Activated T-cell treated with anti-CD3 and anti-CD28 coated beads, Interleukin-2, amount 50 U/mL, for 72 hours (primary cell): ENCODE measurements at regions not wholly inside any gene's neighbourhood (a gene's known extent, or its start where the extent isn't known, plus 50 kb on each side); places are given as distances from the start of the nearest gene placed in this dataset.
"Not testable (repeated sequence)": the region's sequence is repeated elsewhere in the genome, so short reads cannot be mapped to it uniquely, and the experiment has no call there.

Experiments
- ATAC-seq, 2 donors: fragments of 150-1000 bp; cut with Tn5 transposase; replicated peaks in 1 of 2; 2 replicates each; pipeline ENCODE4 v1.10.0; 2021; ENCODE audit warnings: moderate library complexity in 2 of 2, mild to moderate bottlenecking in 1 of 2
- DNase-seq, 2 donors: peaks; one replicate each; pipeline ENCODE4 v3.0.0; 2021 to 2022; ENCODE audit warnings: mixed read lengths in 1 of 2
- H3K27ac Mint-ChIP-seq: one replicate; pipeline ENCODE4 v1.8.0; 2022; ENCODE audit warnings: mild to moderate bottlenecking, moderate library complexity, mixed read lengths
- H3K27me3 Mint-ChIP-seq: one replicate; pipeline ENCODE4 v1.8.0; 2022; ENCODE audit warnings: low read depth, mixed read lengths
- H3K36me3 Mint-ChIP-seq, 2 donors: one replicate each; pipeline ENCODE4 v1.8.0; 2022; ENCODE audit warnings: mixed read lengths in 2 of 2, mild to moderate bottlenecking in 1 of 2; ENCODE audit not compliant: insufficient read depth in 2 of 2
- H3K4me1 Mint-ChIP-seq: one replicate; pipeline ENCODE4 v1.8.0; 2022; ENCODE audit warnings: low read depth, mixed read lengths
- H3K4me3 Mint-ChIP-seq, 2 donors: one replicate each; pipeline ENCODE4 v1.8.0; 2022; ENCODE audit warnings: mild to moderate bottlenecking in 2 of 2, mixed read lengths in 2 of 2, moderate library complexity in 2 of 2
- H3K9me3 Mint-ChIP-seq, 2 donors: one replicate each; pipeline ENCODE4 v1.8.0; 2022; ENCODE audit warnings: mixed read lengths in 2 of 2

GRCh38 chr6:44023586-44024454, 103.4 kb downstream of the MRPL14 start:
- ATAC-seq = no peak

GRCh38 chr6:44022671-44023352, 104.4 kb downstream of the MRPL14 start:
- DNase-seq (no peak), ATAC-seq (no peak)
- Mint-ChIP-seq H3K27ac (no peak overlapping the region), H3K27me3 (peaks cover 13% of the 10 kb centered on the region), H3K36me3 (no peaks in the 10 kb centered on the region), H3K4me3 (no peak overlapping the region), H3K4me1 (no peaks in the 10 kb centered on the region), H3K9me3 (no peaks in the 10 kb centered on the region)

More at GRCh38 chr6:44023586-44024454, 103.4 kb downstream of the MRPL14 start:
- peaks cover 16% of the 10 kb centered on the region for H3K27me3 Mint-ChIP-seq
- H3K27ac Mint-ChIP-seq = no peak overlapping the region
- H3K36me3 Mint-ChIP-seq = no peaks in the 10 kb centered on the region
- no peak overlapping the region for H3K4me3 Mint-ChIP-seq
- no peak for DNase-seq
- H3K4me1 Mint-ChIP-seq = no peaks in the 10 kb centered on the region
- H3K9me3 Mint-ChIP-seq = no peaks in the 10 kb centered on the region

- DNase-seq (no peak), ATAC-seq (no peak)
- no peaks in the 10 kb centered on the region for H3K9me3 Mint-ChIP-seq
- H3K4me1 Mint-ChIP-seq = no peaks in the 10 kb centered on the region
- H3K36me3 Mint-ChIP-seq = no peaks in the 10 kb centered on the region
- no peak overlapping the region for H3K4me3 Mint-ChIP-seq
- no peak overlapping the region for H3K27ac Mint-ChIP-seq
- H3K27me3 Mint-ChIP-seq = peaks cover 13% of the 10 kb centered on the region
Measured at GRCh38 chr6:44022296-44022661, 105.0 kb downstream of the MRPL14 start.

DNA sequence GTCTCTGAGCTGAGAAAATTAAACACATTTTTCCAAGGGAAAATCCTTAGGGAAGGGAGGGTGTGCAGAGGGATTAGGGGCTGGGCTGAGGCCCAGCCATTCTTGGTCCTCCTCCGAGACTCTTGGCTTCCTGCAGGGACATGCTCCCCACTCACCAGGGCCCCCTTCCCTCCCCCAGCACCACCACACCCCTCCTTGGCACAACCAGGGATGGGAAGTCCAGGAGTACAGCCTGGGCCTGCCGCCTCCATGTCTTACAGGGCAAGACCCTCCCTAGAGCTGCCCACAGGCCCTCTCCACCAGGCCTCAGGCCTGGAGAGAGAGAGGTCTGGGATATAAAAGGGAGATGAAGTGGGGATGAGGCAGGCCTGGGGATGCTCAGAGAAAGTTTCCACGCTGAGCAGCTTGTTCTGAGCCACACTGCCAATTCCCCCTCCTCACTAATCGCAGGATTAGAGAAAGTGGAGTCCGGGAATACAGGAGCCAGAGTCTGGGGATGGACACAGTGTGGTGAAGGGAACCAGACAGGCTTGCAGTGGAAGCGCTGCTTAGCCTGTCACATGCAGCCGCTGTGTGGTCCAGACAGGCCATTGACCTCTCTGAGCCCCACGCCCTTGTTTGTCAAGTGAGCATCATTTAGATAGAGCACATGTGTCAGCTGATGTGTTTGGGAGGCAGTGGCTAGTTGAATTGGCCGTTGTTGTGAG, 105.5 kb downstream of the MRPL14 start:
- no peaks in the 10 kb centered on the region for H3K36me3 Mint-ChIP-seq
- no peak overlapping the region for H3K4me3 Mint-ChIP-seq
- ATAC-seq (no peak), DNase-seq (no peak)
- peaks cover 13% of the 10 kb centered on the region for H3K27me3 Mint-ChIP-seq
- H3K27ac Mint-ChIP-seq = no peak overlapping the region
- H3K4me1 Mint-ChIP-seq = no peaks in the 10 kb centered on the region
- no peaks in the 10 kb centered on the region for H3K9me3 Mint-ChIP-seq

- ATAC-seq (no peak), DNase-seq (no peak)
- Mint-ChIP-seq H3K4me1 (no peaks in the 10 kb centered on the region), H3K36me3 (no peaks in the 10 kb centered on the region), H3K27ac (no peak overlapping the region), H3K27me3 (peaks cover 13% of the 10 kb centered on the region), H3K4me3 (no peak overlapping the region), H3K9me3 (no peaks in the 10 kb centered on the region)
Measured at GRCh38 chr6:44020664-44021425, 106.4 kb downstream of the MRPL14 start.

DNA sequence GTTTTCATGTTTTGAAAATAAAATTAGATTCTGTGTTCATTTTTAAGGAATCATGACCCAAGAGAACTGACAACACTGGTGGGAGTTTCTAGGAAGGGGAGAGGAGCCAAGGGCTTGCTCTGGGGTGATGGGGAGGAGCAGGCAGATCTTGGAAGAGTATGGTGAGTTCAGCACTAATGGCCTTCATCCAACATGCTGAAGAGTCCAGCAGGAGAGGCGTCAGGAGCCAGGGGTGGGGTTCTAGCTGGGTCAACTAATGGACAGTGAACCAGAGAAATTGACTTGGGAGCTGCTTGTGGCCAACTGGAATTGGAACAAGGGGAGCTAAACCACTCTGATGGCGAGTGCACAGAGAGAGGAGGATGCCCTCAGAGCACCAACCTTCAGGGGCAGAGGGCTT, 107.1 kb downstream of the MRPL14 start:
- no peak for DNase-seq
- no peak for ATAC-seq
- Mint-ChIP-seq H3K27ac (no peak overlapping the region), H3K4me1 (no peaks in the 10 kb centered on the region), H3K36me3 (no peaks in the 10 kb centered on the region), H3K27me3 (peaks cover 13% of the 10 kb centered on the region), H3K9me3 (no peaks in the 10 kb centered on the region), H3K4me3 (no peak overlapping the region)

- H3K9me3 Mint-ChIP-seq, ATAC-seq, H3K4me3 Mint-ChIP-seq, H3K27ac Mint-ChIP-seq, DNase-seq, H3K36me3 Mint-ChIP-seq, H3K4me1 Mint-ChIP-seq: not testable (repeated sequence)
- peaks cover 20% of the 10 kb centered on the region for H3K27me3 Mint-ChIP-seq
Measured at GRCh38 chr6:44017307-44017706, 109.9 kb downstream of the MRPL14 start.

- Mint-ChIP-seq H3K4me3 (no peak overlapping the region), H3K27me3 (peaks cover 27% of the 10 kb centered on the region), H3K9me3 (peaks cover 0 to 2% of the 10 kb centered on the region in 2 donors), H3K36me3 (no peaks in the 10 kb centered on the region), H3K4me1 (no peaks in the 10 kb centered on the region), H3K27ac (no peak overlapping the region)
- ATAC-seq = no peak
- DNase-seq = no peak
Measured at GRCh38 chr6:44016131-44016870, 111.0 kb downstream of the MRPL14 start.

- DNase-seq = no peak
Measured at GRCh38 chr6:44012078-44012493, 115.2 kb downstream of the MRPL14 start.

GRCh38 chr6:44011350-44011920, 115.8 kb downstream of the MRPL14 start:
- H3K4me3 Mint-ChIP-seq = no peak overlapping the region

More at GRCh38 chr6:44012078-44012493, 115.2 kb downstream of the MRPL14 start:
- ATAC-seq = no peak
- no peak overlapping the region for H3K4me3 Mint-ChIP-seq
- H3K4me1 Mint-ChIP-seq = no peaks in the 10 kb centered on the region
- H3K36me3 Mint-ChIP-seq = no peaks in the 10 kb centered on the region
- H3K27me3 Mint-ChIP-seq = peaks cover 29% of the 10 kb centered on the region
- H3K9me3 Mint-ChIP-seq = peaks cover 0 to 2% of the 10 kb centered on the region in 2 donors
- H3K27ac Mint-ChIP-seq = no peak overlapping the region

GRCh38 chr6:44010411-44011349, 116.6 kb downstream of the MRPL14 start:
- DNase-seq = peak in 1 of 2 donors; percentile 22

More at GRCh38 chr6:44011350-44011920, 115.8 kb downstream of the MRPL14 start:
- Mint-ChIP-seq H3K36me3 (no peaks in the 10 kb centered on the region), H3K9me3 (peaks cover 0 to 2% of the 10 kb centered on the region in 2 donors), H3K27me3 (peaks cover 29% of the 10 kb centered on the region), H3K4me1 (no peaks in the 10 kb centered on the region), H3K27ac (no peak overlapping the region)
- ATAC-seq (no peak), DNase-seq (no peak)

More at GRCh38 chr6:44010411-44011349, 116.6 kb downstream of the MRPL14 start:
- no peak overlapping the region for H3K27ac Mint-ChIP-seq
- peaks cover 0 to 2% of the 10 kb centered on the region in 2 donors for H3K9me3 Mint-ChIP-seq
- H3K36me3 Mint-ChIP-seq = no peaks in the 10 kb centered on the region
- H3K27me3 Mint-ChIP-seq = peaks cover 34% of the 10 kb centered on the region
- H3K4me1 Mint-ChIP-seq = no peaks in the 10 kb centered on the region
- no peak overlapping the region for H3K4me3 Mint-ChIP-seq
- ATAC-seq = peak; percentile 54 to 58
